ENCODE measurements at regions not wholly inside any gene's neighbourhood (a gene's known extent, or its start where the extent isn't known, plus 50 kb on each side); places are given as distances from the start of the nearest gene placed in this dataset.

- WGBS (ENCODE audit: insufficient coverage): 71% methylated on average over 9 of the region's 17 CpGs
- Histone ChIP-seq H3K79me2 (ENCODE audit: control insufficient read depth, insufficient read depth, low read length) (no peaks in the 10 kb centered on the region), H3K4me2 (replicated peaks; ENCODE audit: low read depth, low read length, poor library complexity, severe bottlenecking) (no peak overlapping the region), H3K27ac (ENCODE audit: low read length in 2 of 2) (no peak overlapping the region), H3K4me3 (ENCODE audit: control extremely low read depth in 1 of 5, extremely low read depth in 1 of 5, insufficient read depth in 1 of 5, low read depth in 2 of 5, low read length in 4 of 5) (no peak overlapping the region), H3K36me3 (replicated peaks in 1 of 2; ENCODE audit: control extremely low read depth in 1 of 2, control insufficient read depth in 1 of 2, extremely low read depth in 1 of 2, insufficient read depth in 2 of 2, low read length in 1 of 2) (no peaks in the 10 kb centered on the region), H3K9ac (ENCODE audit: low read length) (no peak overlapping the region), H4K20me1 (ENCODE audit: control insufficient read depth, insufficient read depth, low read length, poor library complexity, severe bottlenecking) (no peaks in the 10 kb centered on the region), H3K9me3 (ENCODE audit: control extremely low read depth in 1 of 3, control insufficient read depth in 2 of 3, insufficient read depth in 1 of 3, low read length in 2 of 3) (no peaks in the 10 kb centered on the region), H3K4me1 (ENCODE audit: control insufficient read depth in 2 of 2, insufficient read depth in 2 of 2, low read length in 2 of 2) (peaks cover 28 to 39% of the 10 kb centered on the region in 2 donors), H3K27me3 (replicated peaks in 1 of 4; ENCODE audit: control extremely low read depth in 1 of 4, control insufficient read depth in 3 of 4, insufficient read depth in 4 of 4, low read length in 3 of 4) (peaks cover 0 to 2% (median 0%) of the 10 kb centered on the region in 4 experiments), H2AFZ (ENCODE audit: insufficient read depth, low read depth, low read length, poor library complexity, severe bottlenecking) (no peak overlapping the region)
- H3K27ac Mint-ChIP-seq: no peak overlapping the region
- H3K4me1 Mint-ChIP-seq: peaks cover 23% of the 10 kb centered on the region
- intact Hi-C loops (cut with micrococcal nuclease): loop anchor here (1.0 kb wide), 1 partner anchor 236 kb away; no protein-coding TSS in a partner anchor
- H3K27me3 Mint-ChIP-seq: peaks cover 7% of the 10 kb centered on the region
- ChIA-PET CTCF (interaction anchor here (0.7 to 1.2 kb wide), 2 partner anchors 192 to 365 kb away, joined by 3 to 5 read pairs; no protein-coding TSS in a partner anchor), POLR2A (no interaction called here)
- no peaks in the 10 kb centered on the region for H3K9me3 Mint-ChIP-seq (ENCODE audit: insufficient read depth)
- ATAC-seq (ENCODE audit: low read depth) (no peak), DNase-seq (no peak)
- no peak for TF ChIP-seq CTCF (IDR thresholded peaks at IDR 0.05)
- no peak for TF ChIP-seq EZH2 (IDR thresholded peaks at IDR 0.05; ENCODE audit: borderline replicate concordance, insufficient read depth, low read depth, low read length, poor library complexity, severe bottlenecking)
- no peak overlapping the region for H3K4me3 Mint-ChIP-seq
These were observed 66.2 kb upstream of the LMO1 start for GRCh38 chr11:8329847-8330361.

- TF ChIP-seq EZH2 (IDR thresholded peaks at IDR 0.05; ENCODE audit: borderline replicate concordance, insufficient read depth, low read depth, low read length, poor library complexity, severe bottlenecking) (no peak), CTCF (IDR thresholded peaks at IDR 0.05) (no peak)
- H3K4me3 Mint-ChIP-seq: no peak overlapping the region
- peaks cover 28 to 39% of the 10 kb centered on the region in 2 donors for H3K4me1 ChIP-seq (ENCODE audit: control insufficient read depth in 2 of 2, insufficient read depth in 2 of 2, low read length in 2 of 2)
- H3K9ac ChIP-seq (ENCODE audit: low read length): no peak overlapping the region
- no peaks in the 10 kb centered on the region for H3K79me2 ChIP-seq (ENCODE audit: control insufficient read depth, insufficient read depth, low read length)
- no peak overlapping the region for H2AFZ ChIP-seq (ENCODE audit: insufficient read depth, low read depth, low read length, poor library complexity, severe bottlenecking)
- ATAC-seq (ENCODE audit: low read depth) (no peak), DNase-seq (no peak)
- ChIA-PET POLR2A (no interaction called here), CTCF (interaction anchor here (1.2 kb wide), 1 partner anchor 365 kb away, joined by 5 read pairs; no protein-coding TSS in a partner anchor)
- H3K27ac ChIP-seq (ENCODE audit: low read length in 2 of 2): no peak overlapping the region
- H3K4me2 ChIP-seq (replicated peaks; ENCODE audit: low read depth, low read length, poor library complexity, severe bottlenecking): peak overlapping the region; percentile 45
- 93% methylated on average over 2 of the region's 6 CpGs for WGBS (ENCODE audit: insufficient coverage)
- H3K36me3 ChIP-seq (replicated peaks in 1 of 2; ENCODE audit: control extremely low read depth in 1 of 2, control insufficient read depth in 1 of 2, extremely low read depth in 1 of 2, insufficient read depth in 2 of 2, low read length in 1 of 2): no peaks in the 10 kb centered on the region
- H3K4me1 Mint-ChIP-seq: peaks cover 23% of the 10 kb centered on the region
- no peak overlapping the region for H3K4me3 ChIP-seq (ENCODE audit: control extremely low read depth in 1 of 5, extremely low read depth in 1 of 5, insufficient read depth in 1 of 5, low read depth in 2 of 5, low read length in 4 of 5)
- H3K27me3 Mint-ChIP-seq: peaks cover 7% of the 10 kb centered on the region
- no peaks in the 10 kb centered on the region for H3K9me3 ChIP-seq (ENCODE audit: control extremely low read depth in 1 of 3, control insufficient read depth in 2 of 3, insufficient read depth in 1 of 3, low read length in 2 of 3)
- intact Hi-C loops (cut with micrococcal nuclease): loop anchor here (1.0 kb wide), 1 partner anchor 237 kb away; no protein-coding TSS in a partner anchor
- H3K27ac Mint-ChIP-seq: no peak overlapping the region
- no peaks in the 10 kb centered on the region for H4K20me1 ChIP-seq (ENCODE audit: control insufficient read depth, insufficient read depth, low read length, poor library complexity, severe bottlenecking)
- H3K27me3 ChIP-seq (replicated peaks in 1 of 4; ENCODE audit: control extremely low read depth in 1 of 4, control insufficient read depth in 3 of 4, insufficient read depth in 4 of 4, low read length in 3 of 4): peaks cover 0 to 2% (median 0%) of the 10 kb centered on the region in 4 experiments
- H3K9me3 Mint-ChIP-seq (ENCODE audit: insufficient read depth): no peaks in the 10 kb centered on the region
These were observed 65.7 kb upstream of the LMO1 start for GRCh38 chr11:8329336-8329735.

Data from B cell (primary cell).